PFSK-1 (cell line): ENCODE measurements at regions not wholly inside any gene's neighbourhood (a gene's known extent, or its start where the extent isn't known, plus 50 kb on each side); places are given as distances from the start of the nearest gene placed in this dataset.

Experiments
- FOXP2 ChIP-seq: optimal IDR thresholded peaks from 2 replicates; pipeline ENCODE3; 2011; ENCODE audit warnings: borderline replicate concordance, control low read depth, inconsistent platforms; ENCODE audit not compliant: insufficient read depth; ENCODE audit errors: extremely low read length, extremely low read depth
- POLR2AphosphoS5 ChIP-seq: IDR thresholded peaks from 2 replicates; pipeline ENCODE4 v1.6.1; 2012; ENCODE audit warnings: low read depth, mild to moderate bottlenecking, control low read depth, low read length, moderate library complexity
- SIN3A ChIP-seq: IDR thresholded peaks from 2 replicates; pipeline ENCODE4 v1.6.1; 2012; ENCODE audit warnings: mild to moderate bottlenecking, low read length, moderate library complexity, borderline replicate concordance; ENCODE audit not compliant: insufficient read depth
- TAF1 ChIP-seq: IDR thresholded peaks from 2 replicates; pipeline ENCODE4 v1.6.1; 2012; ENCODE audit warnings: low read length, control low read depth, borderline replicate concordance; ENCODE audit not compliant: insufficient read depth
- TF ChIP-seq, protein P1 (sequence below), 2 experiments: IDR thresholded peaks; 2 replicates each; pipeline versions ENCODE4 v1.6.1 to v1.8.0; 2011 to 2012; ENCODE audit warnings: low read depth in 2 of 2, low read length in 2 of 2, control low read depth in 1 of 2, inconsistent platforms in 1 of 2, mild to moderate bottlenecking in 1 of 2, moderate library complexity in 1 of 2; ENCODE audit not compliant: insufficient read depth in 1 of 2

DNA sequence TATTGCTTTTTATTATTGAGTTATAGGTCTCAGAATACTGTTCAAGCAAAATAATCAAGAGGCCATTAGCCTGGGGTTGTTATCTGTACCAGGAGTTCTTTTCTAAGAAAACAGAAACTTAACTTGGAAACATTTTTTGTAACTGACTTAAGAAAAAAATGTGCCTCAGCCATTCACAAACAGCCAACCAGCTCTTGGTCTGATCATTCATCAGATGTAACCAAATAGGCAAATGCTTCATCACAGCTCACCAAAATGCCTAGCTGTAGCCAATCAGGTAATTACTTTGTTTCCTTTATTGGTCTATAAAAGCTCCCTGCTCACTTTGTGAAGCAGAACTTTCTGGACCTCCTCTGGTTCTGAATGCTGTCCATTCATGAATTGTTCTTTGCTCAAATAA is 387.7 kb downstream of the FAT4 start:
- TF ChIP-seq SIN3A (no peak), POLR2AphosphoS5 (no peak), TAF1 (no peak), FOXP2 (no peak)
- TF ChIP-seq, protein P1, sequence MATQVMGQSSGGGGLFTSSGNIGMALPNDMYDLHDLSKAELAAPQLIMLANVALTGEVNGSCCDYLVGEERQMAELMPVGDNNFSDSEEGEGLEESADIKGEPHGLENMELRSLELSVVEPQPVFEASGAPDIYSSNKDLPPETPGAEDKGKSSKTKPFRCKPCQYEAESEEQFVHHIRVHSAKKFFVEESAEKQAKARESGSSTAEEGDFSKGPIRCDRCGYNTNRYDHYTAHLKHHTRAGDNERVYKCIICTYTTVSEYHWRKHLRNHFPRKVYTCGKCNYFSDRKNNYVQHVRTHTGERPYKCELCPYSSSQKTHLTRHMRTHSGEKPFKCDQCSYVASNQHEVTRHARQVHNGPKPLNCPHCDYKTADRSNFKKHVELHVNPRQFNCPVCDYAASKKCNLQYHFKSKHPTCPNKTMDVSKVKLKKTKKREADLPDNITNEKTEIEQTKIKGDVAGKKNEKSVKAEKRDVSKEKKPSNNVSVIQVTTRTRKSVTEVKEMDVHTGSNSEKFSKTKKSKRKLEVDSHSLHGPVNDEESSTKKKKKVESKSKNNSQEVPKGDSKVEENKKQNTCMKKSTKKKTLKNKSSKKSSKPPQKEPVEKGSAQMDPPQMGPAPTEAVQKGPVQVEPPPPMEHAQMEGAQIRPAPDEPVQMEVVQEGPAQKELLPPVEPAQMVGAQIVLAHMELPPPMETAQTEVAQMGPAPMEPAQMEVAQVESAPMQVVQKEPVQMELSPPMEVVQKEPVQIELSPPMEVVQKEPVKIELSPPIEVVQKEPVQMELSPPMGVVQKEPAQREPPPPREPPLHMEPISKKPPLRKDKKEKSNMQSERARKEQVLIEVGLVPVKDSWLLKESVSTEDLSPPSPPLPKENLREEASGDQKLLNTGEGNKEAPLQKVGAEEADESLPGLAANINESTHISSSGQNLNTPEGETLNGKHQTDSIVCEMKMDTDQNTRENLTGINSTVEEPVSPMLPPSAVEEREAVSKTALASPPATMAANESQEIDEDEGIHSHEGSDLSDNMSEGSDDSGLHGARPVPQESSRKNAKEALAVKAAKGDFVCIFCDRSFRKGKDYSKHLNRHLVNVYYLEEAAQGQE (IDR thresholded peaks at IDR 0.05; ENCODE audit: insufficient read depth in 1 of 2, low read depth in 2 of 2, low read length in 2 of 2) = no peak

DNA sequence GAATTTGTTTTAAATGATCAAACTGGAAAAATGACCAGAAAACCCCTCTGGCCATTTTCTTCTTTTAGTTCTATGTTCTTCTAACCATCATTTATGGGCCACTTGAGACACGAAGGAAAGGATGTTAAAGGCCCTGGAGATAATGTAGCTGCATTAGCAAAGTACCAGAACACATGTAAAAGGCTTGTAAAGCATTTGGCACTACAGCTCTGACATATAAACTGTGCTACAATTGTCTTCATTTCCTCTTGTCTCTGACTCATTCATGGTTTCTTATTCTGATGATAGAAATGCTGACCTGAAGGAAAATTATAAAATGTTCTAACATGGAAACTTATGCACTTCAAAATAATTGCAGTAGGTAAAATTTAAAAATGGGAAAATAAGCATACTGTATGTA is 388.7 kb downstream of the FAT4 start:
- no peak for TF ChIP-seq POLR2AphosphoS5
- TF ChIP-seq FOXP2 = no peak
- TF ChIP-seq, protein P1 (IDR thresholded peaks at IDR 0.05; ENCODE audit: insufficient read depth in 1 of 2, low read depth in 2 of 2, low read length in 2 of 2) = no peak

DNA sequence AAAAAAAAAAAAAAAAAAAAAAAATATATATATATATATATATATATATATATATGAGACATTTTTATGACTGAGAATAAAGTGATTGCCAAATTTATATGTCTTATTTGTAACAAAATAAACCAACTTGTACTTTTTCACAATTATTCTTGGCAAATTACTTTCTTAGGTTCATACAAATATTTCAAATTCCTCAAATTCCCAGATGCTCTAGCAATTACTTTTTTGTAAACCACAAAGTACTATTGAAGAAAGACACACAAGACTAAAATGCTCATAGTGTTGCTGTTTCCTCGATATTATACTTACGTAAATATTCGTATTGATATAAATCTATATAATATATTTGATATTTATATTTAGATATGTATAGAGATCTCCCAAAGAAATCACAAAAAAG is 390.0 kb downstream of the FAT4 start:
- TF ChIP-seq TAF1 (no peak), FOXP2 (no peak), SIN3A (no peak)
- TF ChIP-seq, protein P1 (IDR thresholded peaks at IDR 0.05; ENCODE audit: insufficient read depth in 1 of 2, low read depth in 2 of 2, low read length in 2 of 2) = no peak

DNA sequence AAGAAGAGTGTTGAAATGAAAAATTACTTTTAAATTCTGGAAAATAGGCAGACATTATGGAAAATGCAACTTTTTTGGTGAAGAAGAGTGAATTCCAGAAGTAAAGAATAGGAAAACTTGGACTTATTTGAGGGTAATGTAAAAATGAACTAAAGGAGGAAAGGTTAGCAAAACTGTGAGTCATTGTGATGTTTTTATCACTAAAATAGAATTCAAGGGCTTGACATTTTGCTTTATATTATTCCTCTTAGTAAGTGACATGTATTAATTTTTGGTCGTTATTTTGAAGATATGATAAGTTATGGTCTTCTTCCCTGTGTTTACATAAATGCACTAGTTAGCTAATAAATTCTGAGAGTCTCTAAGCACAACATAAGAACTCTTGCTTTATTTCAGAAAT is 390.9 kb downstream of the FAT4 start:
- TF ChIP-seq, protein P1 (IDR thresholded peaks at IDR 0.05; ENCODE audit: insufficient read depth in 1 of 2, low read depth in 2 of 2, low read length in 2 of 2) = no peak
- no peak for TF ChIP-seq SIN3A
- TF ChIP-seq POLR2AphosphoS5 = no peak

DNA sequence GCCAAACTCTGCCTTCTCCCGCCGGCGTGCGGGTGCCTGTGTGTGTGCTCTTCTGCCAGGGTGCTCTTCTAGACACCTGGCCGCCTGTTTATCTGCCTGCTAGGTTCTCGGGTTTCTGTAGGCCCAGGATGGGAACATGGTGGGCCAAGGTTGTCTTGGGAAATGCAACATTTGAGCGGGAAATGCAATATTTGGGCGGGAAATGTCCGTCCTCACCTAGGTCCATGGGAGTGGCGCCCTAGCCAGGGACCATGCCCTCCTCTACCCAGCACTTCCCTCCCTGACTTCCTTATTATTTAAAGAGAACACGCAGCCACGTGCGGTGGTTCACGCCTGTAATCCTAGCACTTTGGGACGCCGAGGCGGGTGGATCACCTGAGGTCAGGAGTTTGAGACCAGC is 392.6 kb downstream of the FAT4 start:
- no peak for TF ChIP-seq TAF1
- TF ChIP-seq, protein P1 (IDR thresholded peaks at IDR 0.05; ENCODE audit: insufficient read depth in 1 of 2, low read depth in 2 of 2, low read length in 2 of 2) = no peak
